Suppressor macrophage (primary cell): ENCODE measurements at regions not wholly inside any gene's neighbourhood (a gene's known extent, or its start where the extent isn't known, plus 50 kb on each side); places are given as distances from the start of the nearest gene placed in this dataset.
A peak's percentile ranks its signal among the peaks of the same experiment; 100 is the strongest.
"Not testable (repeated sequence)": the region's sequence is repeated elsewhere in the genome, so short reads cannot be mapped to it uniquely, and the experiment has no call there.

Experiments
- DNase-seq, 4 experiments: peaks; one replicate each; pipeline ENCODE4 v3.0.0-alpha.2; 2020 to 2022

GRCh38 chr7:27418541-27418940 lies 175.9 kb downstream of the EVX1 start:
- DNase-seq, result peak; percentile 21 to 63 (median 44)

- DNase-seq, result no peak
These were observed 177.1 kb downstream of the EVX1 start for GRCh38 chr7:27419581-27420177.

GRCh38 chr7:27420702-27421101 lies 178.1 kb downstream of the EVX1 start:
- no peak for DNase-seq

GRCh38 chr7:27423290-27423689 lies 180.7 kb downstream of the EVX1 start:
- DNase-seq, result no peak

GRCh38 chr7:27423821-27424220 lies 181.2 kb downstream of the EVX1 start:
- no peak for DNase-seq

- no peak for DNase-seq
These were observed 181.6 kb downstream of the EVX1 start for GRCh38 chr7:27424231-27424630.

- peak; percentile 13 to 49 (median 40) for DNase-seq
These were observed 182.1 kb downstream of the EVX1 start for GRCh38 chr7:27424749-27425148.

- DNase-seq, result no peak
These were observed 184.8 kb downstream of the EVX1 start for GRCh38 chr7:27427416-27427815.

GRCh38 chr7:27430105-27430504 lies 187.5 kb downstream of the EVX1 start:
- peak; percentile 20 to 70 (median 46) for DNase-seq

GRCh38 chr7:27431465-27431864 lies 188.9 kb downstream of the EVX1 start:
- DNase-seq, result no peak

- no peak for DNase-seq
These were observed 191.0 kb downstream of the EVX1 start for GRCh38 chr7:27433581-27433980.

- DNase-seq, result no peak
These were observed 192.3 kb downstream of the EVX1 start for GRCh38 chr7:27434756-27435400.

- no peak for DNase-seq
These were observed 192.9 kb downstream of the EVX1 start for GRCh38 chr7:27435461-27435860.

GRCh38 chr7:27438881-27439589 lies 196.4 kb downstream of the EVX1 start:
- peak in 2 of 4 experiments; percentile 23 to 24 for DNase-seq

- DNase-seq, result peak in 2 of 4 experiments; percentile 10 to 14
These were observed 199.9 kb downstream of the EVX1 start for GRCh38 chr7:27442455-27442854.

- DNase-seq, result not testable (repeated sequence)
These were observed 206.4 kb downstream of the EVX1 start for GRCh38 chr7:27449046-27449445.

- no peak for DNase-seq
These were observed 208.8 kb downstream of the HIBADH start for GRCh38 chr7:27453702-27454405.

GRCh38 chr7:27457120-27457519 lies 205.6 kb downstream of the HIBADH start:
- DNase-seq, result not testable (repeated sequence)

GRCh38 chr7:27457603-27458565 lies 204.8 kb downstream of the HIBADH start:
- DNase-seq, result not testable (repeated sequence)

- DNase-seq, result no peak
These were observed 203.5 kb downstream of the HIBADH start for GRCh38 chr7:27459021-27459730.

GRCh38 chr7:27459731-27460053 lies 203.0 kb downstream of the HIBADH start:
- no peak for DNase-seq
